Loucy (cell line): ENCODE measurements at regions not wholly inside any gene's neighbourhood (a gene's known extent, or its start where the extent isn't known, plus 50 kb on each side); places are given as distances from the start of the nearest gene placed in this dataset.

Source experiments
- H2AFZ ChIP-seq: fragments of 200-600 bp; sonication (generic); 2 replicates; pipeline ENCODE4 v1.6.0; 2016; ENCODE audit warnings: antibody characterized with exemption, mild to moderate bottlenecking, low read length, moderate library complexity
- H3F3A ChIP-seq: fragments of 200-600 bp; 2 replicates; pipeline ENCODE4 v1.6.0; 2016; ENCODE audit warnings: antibody characterized with exemption, low read depth, mild to moderate bottlenecking
- H3K27me3 ChIP-seq: fragments of 200-600 bp; sonication (generic); 2 replicates; pipeline ENCODE4 v1.6.1; 2014; ENCODE audit warnings: low read length, mild to moderate bottlenecking; ENCODE audit not compliant: insufficient read depth, poor library complexity, severe bottlenecking
- H3K36me3 ChIP-seq: fragments of 200-600 bp; sonication (generic); 2 replicates; pipeline ENCODE4 v1.6.1; 2016; ENCODE audit warnings: low read length; ENCODE audit not compliant: insufficient read depth
- H3K4me1 ChIP-seq: fragments of 200-600 bp; sonication (generic); 2 replicates; pipeline ENCODE4 v1.5.1; 2014; ENCODE audit warnings: low read length, mild to moderate bottlenecking; ENCODE audit not compliant: insufficient read depth, poor library complexity, severe bottlenecking
- H3K4me2 ChIP-seq: fragments of 200-600 bp; sonication (generic); 2 replicates; pipeline ENCODE4 v1.6.0; 2014; ENCODE audit warnings: antibody characterized with exemption, low read length, low read depth, mild to moderate bottlenecking; ENCODE audit not compliant: poor library complexity, severe bottlenecking
- H3K4me3 ChIP-seq: fragments of 200-600 bp; sonication (generic); 2 replicates; pipeline ENCODE4 v1.5.1; 2014; ENCODE audit warnings: low read length, mild to moderate bottlenecking, mixed read lengths; ENCODE audit not compliant: poor library complexity, severe bottlenecking
- H3K79me2 ChIP-seq: fragments of 200-600 bp; sonication (generic); 2 replicates; pipeline ENCODE4 v1.6.1; 2014; ENCODE audit warnings: low read length; ENCODE audit not compliant: insufficient read depth
- H3K9ac ChIP-seq: fragments of 200-600 bp; sonication (generic); 2 replicates; pipeline ENCODE4 v1.6.0; 2014; ENCODE audit warnings: mild to moderate bottlenecking, low read depth, low read length, moderate library complexity; ENCODE audit not compliant: poor library complexity, severe bottlenecking
- H3K9me2 ChIP-seq: fragments of 200-600 bp; sonication (generic); replicated peaks from 2 replicates; pipeline ENCODE4 v1.6.1; 2016; ENCODE audit warnings: low read depth, low read length, mixed read lengths
- H3K9me3 ChIP-seq: fragments of 200-600 bp; sonication (generic); 2 replicates; pipeline ENCODE4 v1.6.1; 2014; ENCODE audit warnings: mild to moderate bottlenecking, antibody characterized with exemption, low read length, low read depth; ENCODE audit not compliant: insufficient read depth
- H4K20me1 ChIP-seq: fragments of 200-600 bp; sonication (generic); 2 replicates; pipeline ENCODE4 v1.6.0; 2014; ENCODE audit warnings: antibody characterized with exemption, low read length, mild to moderate bottlenecking; ENCODE audit not compliant: insufficient read depth, poor library complexity, severe bottlenecking
- CTCF ChIP-seq: fragments of 200-600 bp; sonication (generic); conservative IDR thresholded peaks from 2 replicates; pipeline ENCODE4 v1.5.1; 2014; ENCODE audit warnings: mild to moderate bottlenecking, antibody characterized with exemption, low read length
- EZH2phosphoT487 ChIP-seq: fragments of 200-600 bp; IDR thresholded peaks from 2 replicates; pipeline ENCODE4 v1.6.1; 2018; ENCODE audit warnings: antibody characterized with exemption, mild to moderate bottlenecking, moderate library complexity, borderline replicate concordance

- no peaks in the 10 kb centered on the region for H3F3A ChIP-seq
- H3K79me2 ChIP-seq, result no peaks in the 10 kb centered on the region
- no peak overlapping the region for H3K4me2 ChIP-seq
- H3K9me3 ChIP-seq, result no peaks in the 10 kb centered on the region
- no peaks in the 10 kb centered on the region for H4K20me1 ChIP-seq
- no peaks in the 10 kb centered on the region for H3K36me3 ChIP-seq
- H2AFZ ChIP-seq, result no peak overlapping the region
- TF ChIP-seq CTCF (no peak), EZH2phosphoT487 (no peak)
- no peaks in the 10 kb centered on the region for H3K27me3 ChIP-seq
- H3K9me2 ChIP-seq, result no peaks in the 10 kb centered on the region
- no peak overlapping the region for H3K9ac ChIP-seq
- no peak overlapping the region for H3K4me3 ChIP-seq
- no peaks in the 10 kb centered on the region for H3K4me1 ChIP-seq
Measured at GRCh38 chr6:81690073-81690472, 62.4 kb downstream of the TENT5A start.

- Histone ChIP-seq H3K27me3 (no peaks in the 10 kb centered on the region), H3K79me2 (no peaks in the 10 kb centered on the region), H3K9me3 (no peaks in the 10 kb centered on the region), H2AFZ (no peak overlapping the region), H3K4me1 (no peaks in the 10 kb centered on the region), H3K4me2 (no peak overlapping the region), H3K4me3 (no peak overlapping the region), H4K20me1 (no peaks in the 10 kb centered on the region), H3F3A (no peaks in the 10 kb centered on the region), H3K36me3 (no peaks in the 10 kb centered on the region), H3K9me2 (no peaks in the 10 kb centered on the region), H3K9ac (no peak overlapping the region)
- TF ChIP-seq CTCF (no peak), EZH2phosphoT487 (no peak)
Measured at GRCh38 chr6:81689580-81689979, 62.9 kb downstream of the TENT5A start.

- no peak for TF ChIP-seq CTCF
- TF ChIP-seq EZH2phosphoT487, result no peak
- H3K4me3 ChIP-seq, result no peak overlapping the region
- no peaks in the 10 kb centered on the region for H4K20me1 ChIP-seq
- H3K36me3 ChIP-seq, result no peaks in the 10 kb centered on the region
- H3K9me3 ChIP-seq, result no peaks in the 10 kb centered on the region
- no peaks in the 10 kb centered on the region for H3K27me3 ChIP-seq
- no peaks in the 10 kb centered on the region for H3K4me1 ChIP-seq
- no peaks in the 10 kb centered on the region for H3K79me2 ChIP-seq
- H3K4me2 ChIP-seq, result no peak overlapping the region
- H3K9ac ChIP-seq, result no peak overlapping the region
- no peak overlapping the region for H2AFZ ChIP-seq
- H3F3A ChIP-seq, result no peaks in the 10 kb centered on the region
- H3K9me2 ChIP-seq, result no peaks in the 10 kb centered on the region
Measured at GRCh38 chr6:81683912-81684311, 68.6 kb downstream of the TENT5A start.
